22Rv1 (cell line): ENCODE measurements at regions not wholly inside any gene's neighbourhood (a gene's known extent, or its start where the extent isn't known, plus 50 kb on each side); places are given as distances from the start of the nearest gene placed in this dataset.

ENCODE experiments used
- H3K27ac ChIP-seq: fragments of 450-650 bp; 2 replicates; pipeline ENCODE4 v1.5.1; 2017
- ZFX ChIP-seq: fragments of 450-650 bp; IDR thresholded peaks from 2 replicates; pipeline ENCODE4 v1.6.1; 2017; ENCODE audit warnings: antibody characterized with exemption, borderline replicate concordance
- TF ChIP-seq, protein P1 (sequence below): fragments of 450-650 bp; IDR thresholded peaks from 2 replicates; pipeline ENCODE4 v1.5.1; 2017; ENCODE audit warnings: mild to moderate bottlenecking

DNA sequence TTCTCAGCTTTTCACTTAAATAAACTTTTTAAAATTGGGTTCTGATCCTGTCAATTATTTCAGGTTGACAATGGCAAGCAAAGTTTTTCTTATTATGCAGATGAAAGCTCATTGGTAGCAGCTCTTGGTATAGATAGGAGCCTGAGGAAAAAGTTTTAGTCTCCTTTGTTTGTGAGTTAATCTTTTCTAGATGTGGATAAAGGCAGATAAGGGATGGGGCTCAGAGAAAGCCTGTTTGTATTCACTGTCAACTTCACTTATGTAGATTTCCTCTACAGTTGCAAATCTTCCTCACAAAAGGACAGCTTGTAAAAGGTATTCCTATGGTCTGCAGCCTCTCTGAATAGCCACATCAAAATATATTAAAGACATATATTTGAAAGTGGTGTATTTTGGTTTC is 224.5 kb upstream of the SPOPL start:
- no peak overlapping the region for H3K27ac ChIP-seq
- TF ChIP-seq, protein P1, sequence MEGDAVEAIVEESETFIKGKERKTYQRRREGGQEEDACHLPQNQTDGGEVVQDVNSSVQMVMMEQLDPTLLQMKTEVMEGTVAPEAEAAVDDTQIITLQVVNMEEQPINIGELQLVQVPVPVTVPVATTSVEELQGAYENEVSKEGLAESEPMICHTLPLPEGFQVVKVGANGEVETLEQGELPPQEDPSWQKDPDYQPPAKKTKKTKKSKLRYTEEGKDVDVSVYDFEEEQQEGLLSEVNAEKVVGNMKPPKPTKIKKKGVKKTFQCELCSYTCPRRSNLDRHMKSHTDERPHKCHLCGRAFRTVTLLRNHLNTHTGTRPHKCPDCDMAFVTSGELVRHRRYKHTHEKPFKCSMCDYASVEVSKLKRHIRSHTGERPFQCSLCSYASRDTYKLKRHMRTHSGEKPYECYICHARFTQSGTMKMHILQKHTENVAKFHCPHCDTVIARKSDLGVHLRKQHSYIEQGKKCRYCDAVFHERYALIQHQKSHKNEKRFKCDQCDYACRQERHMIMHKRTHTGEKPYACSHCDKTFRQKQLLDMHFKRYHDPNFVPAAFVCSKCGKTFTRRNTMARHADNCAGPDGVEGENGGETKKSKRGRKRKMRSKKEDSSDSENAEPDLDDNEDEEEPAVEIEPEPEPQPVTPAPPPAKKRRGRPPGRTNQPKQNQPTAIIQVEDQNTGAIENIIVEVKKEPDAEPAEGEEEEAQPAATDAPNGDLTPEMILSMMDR, result no peak
- TF ChIP-seq ZFX, result no peak

- no peak overlapping the region for H3K27ac ChIP-seq
- TF ChIP-seq, protein P1, result no peak
- TF ChIP-seq ZFX, result no peak
Measured at GRCh38 chr2:138279871-138280270, 221.7 kb upstream of the SPOPL start.

GRCh38 chr2:138280999-138281695 is 220.4 kb upstream of the SPOPL start:
- TF ChIP-seq, protein P1, result no peak
- TF ChIP-seq ZFX, result no peak
- H3K27ac ChIP-seq, result no peak overlapping the region

DNA sequence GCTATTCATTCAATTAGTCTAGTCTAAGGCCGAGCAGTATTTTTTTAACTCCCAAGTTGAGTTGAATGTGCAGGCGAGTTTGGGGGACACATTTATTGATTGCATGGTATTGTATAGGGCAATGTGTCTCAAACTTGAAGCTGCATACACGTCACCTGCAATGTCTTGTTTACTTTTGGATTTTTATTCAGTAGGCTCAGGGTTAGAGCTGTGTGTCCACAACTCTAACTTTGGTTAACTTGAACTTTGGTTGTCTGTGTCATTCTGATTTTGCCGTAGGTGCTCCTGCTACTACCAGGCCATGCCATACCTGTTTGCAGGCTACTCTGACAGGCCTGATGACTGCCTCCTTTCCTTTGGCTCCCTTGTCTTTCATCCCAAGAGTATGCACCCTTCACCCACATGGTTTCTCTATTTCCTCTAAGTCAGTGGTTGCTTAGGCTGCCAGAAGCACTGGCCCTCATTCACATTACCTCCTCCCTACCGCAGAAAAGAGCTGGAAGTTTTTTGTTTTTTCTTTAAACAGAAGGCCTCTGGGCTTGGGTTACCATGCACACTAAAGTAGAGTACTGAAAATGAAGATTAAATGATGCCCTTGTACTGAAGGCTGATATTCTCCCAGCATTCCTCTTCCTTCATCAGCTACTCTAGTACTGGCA is 219.4 kb upstream of the SPOPL start:
- no peak for TF ChIP-seq ZFX
- TF ChIP-seq, protein P1, result no peak
- no peak overlapping the region for H3K27ac ChIP-seq

DNA sequence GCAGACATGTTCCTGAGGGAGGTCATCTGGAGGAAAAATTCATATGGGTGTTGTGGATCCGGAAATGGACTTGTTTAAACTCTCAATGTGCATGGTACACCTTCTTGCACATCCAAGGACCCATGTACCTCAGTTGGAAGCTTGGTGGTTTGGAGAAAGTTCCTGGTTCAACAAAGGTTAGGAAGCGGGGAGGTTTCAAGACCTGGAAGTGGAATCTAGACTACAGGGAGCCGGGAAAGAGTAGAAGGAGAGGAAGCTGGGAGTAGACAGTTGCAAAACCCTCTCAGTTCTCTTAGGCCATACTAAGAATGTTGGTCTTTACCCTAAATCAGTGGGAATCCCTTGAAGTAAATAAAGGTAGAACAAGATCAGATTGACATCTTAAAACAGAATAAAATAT is 209.8 kb upstream of the SPOPL start:
- H3K27ac ChIP-seq, result no peak overlapping the region
- no peak for TF ChIP-seq ZFX
- TF ChIP-seq, protein P1, result no peak

DNA sequence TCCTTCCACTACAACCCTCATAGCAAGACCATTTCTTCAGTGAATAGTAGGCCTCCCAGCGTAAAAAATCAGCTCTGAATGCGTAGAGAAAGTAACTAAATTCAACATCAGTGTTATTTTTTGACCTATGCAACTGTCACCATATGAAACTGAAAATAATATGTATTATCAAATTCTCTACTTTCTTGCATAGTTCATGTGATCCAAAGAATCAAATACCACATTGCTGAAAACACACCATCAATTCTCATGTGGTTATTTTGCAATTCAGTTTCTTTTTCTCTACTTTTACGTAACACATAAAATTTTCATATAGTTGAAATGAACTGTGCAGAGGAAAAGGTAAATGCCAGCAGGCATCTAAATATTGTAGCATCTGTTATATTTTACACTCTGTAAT is 208.5 kb upstream of the SPOPL start:
- TF ChIP-seq, protein P1, result no peak
- no peak for TF ChIP-seq ZFX
- no peak overlapping the region for H3K27ac ChIP-seq

DNA sequence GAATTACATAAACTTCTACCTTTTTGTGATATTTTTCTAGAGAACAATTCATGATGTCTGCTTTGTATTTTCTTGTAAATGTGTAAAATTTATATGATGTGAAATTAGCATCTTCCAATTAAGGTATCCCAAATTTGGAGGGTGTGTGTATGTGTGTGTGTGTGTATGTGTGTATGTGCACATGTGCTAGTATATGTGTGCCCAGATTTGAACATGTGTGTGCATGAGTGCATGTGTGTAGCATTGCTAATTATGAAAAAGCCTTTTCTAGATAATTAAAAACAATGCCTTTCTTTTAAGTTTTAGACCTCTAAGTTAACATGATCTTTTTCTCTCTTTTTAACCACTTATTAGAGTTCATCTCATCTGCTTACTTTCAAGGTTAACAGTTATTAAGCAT is 208.0 kb upstream of the SPOPL start:
- TF ChIP-seq, protein P1, result no peak
- no peak for TF ChIP-seq ZFX

More for the DNA sequence above, 208.0 kb upstream of the SPOPL start:
- no peak overlapping the region for H3K27ac ChIP-seq
